Body of pancreas (tissue), 4 donors: ENCODE measurements at regions not wholly inside any gene's neighbourhood (a gene's known extent, or its start where the extent isn't known, plus 50 kb on each side); places are given as distances from the start of the nearest gene placed in this dataset.

ENCODE experiments used
- POLR2A ChIP-seq, 3 donors: fragments of 450-650 bp; IDR thresholded peaks; one replicate each; pipeline ENCODE4 v1.6.1; 2016; ENCODE audit warnings: antibody characterized with exemption in 3 of 3, mild to moderate bottlenecking in 2 of 3
- TF ChIP-seq, protein P1 (sequence below), 7 experiments: fragments of 450-650 bp in 4 of 7; fragments of 200-600 bp in 3 of 7; sonication (generic) in 3 of 7; IDR thresholded peaks; one replicate each; pipeline ENCODE4 v1.5.1; 2016 to 2019; ENCODE audit warnings: antibody characterized with exemption in 7 of 7

DNA sequence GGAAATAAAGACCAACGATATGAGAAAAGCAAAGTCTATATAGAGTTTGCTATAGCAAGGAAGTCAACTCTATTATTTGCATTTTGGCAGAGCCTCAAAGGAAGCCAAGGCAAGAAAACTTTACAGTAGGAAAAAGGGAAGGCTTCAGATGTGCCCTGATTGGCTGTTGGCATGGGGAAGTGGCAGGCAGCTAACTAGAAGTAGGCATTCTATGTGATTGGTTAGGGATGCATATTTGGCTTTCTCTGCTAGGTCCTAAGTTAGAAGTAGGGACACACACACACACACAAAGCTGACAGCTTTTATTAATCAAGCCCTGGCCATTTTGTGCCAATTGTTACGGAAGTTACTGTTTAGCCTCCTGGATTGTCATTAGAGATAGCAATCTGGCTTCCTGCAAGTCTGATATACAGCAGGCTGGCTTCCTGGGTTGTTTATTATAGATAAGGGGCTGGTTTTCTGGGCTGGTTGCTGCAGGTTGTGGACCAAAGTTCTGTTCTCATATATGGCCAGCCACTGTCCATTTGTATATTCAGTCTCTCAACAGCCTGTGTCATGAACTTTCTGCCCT lies 308.1 kb upstream of the GRAMD2B start:
- TF ChIP-seq, protein P1, sequence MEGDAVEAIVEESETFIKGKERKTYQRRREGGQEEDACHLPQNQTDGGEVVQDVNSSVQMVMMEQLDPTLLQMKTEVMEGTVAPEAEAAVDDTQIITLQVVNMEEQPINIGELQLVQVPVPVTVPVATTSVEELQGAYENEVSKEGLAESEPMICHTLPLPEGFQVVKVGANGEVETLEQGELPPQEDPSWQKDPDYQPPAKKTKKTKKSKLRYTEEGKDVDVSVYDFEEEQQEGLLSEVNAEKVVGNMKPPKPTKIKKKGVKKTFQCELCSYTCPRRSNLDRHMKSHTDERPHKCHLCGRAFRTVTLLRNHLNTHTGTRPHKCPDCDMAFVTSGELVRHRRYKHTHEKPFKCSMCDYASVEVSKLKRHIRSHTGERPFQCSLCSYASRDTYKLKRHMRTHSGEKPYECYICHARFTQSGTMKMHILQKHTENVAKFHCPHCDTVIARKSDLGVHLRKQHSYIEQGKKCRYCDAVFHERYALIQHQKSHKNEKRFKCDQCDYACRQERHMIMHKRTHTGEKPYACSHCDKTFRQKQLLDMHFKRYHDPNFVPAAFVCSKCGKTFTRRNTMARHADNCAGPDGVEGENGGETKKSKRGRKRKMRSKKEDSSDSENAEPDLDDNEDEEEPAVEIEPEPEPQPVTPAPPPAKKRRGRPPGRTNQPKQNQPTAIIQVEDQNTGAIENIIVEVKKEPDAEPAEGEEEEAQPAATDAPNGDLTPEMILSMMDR (IDR thresholded peaks at IDR 0.05) = no peak
- TF ChIP-seq POLR2A (IDR thresholded peaks at IDR 0.05) = no peak
